ENCODE measurements at regions not wholly inside any gene's neighbourhood (a gene's known extent, or its start where the extent isn't known, plus 50 kb on each side); places are given as distances from the start of the nearest gene placed in this dataset.

- TF ChIP-seq NEUROD1 (IDR thresholded peaks at IDR 0.05; ENCODE audit: borderline replicate concordance, low read depth, low read length, partially characterized antibody), result no peak
- TF ChIP-seq PPARD (CRISPR knock-in tag; IDR thresholded peaks at IDR 0.05), result no peak
Measured at GRCh38 chr9:28423255-28423654, 850.0 kb upstream of the C9orf72 start (continued).

GRCh38 chr9:28435456-28435855 is 862.2 kb upstream of the C9orf72 start:
- no peak for ATAC-seq
- TF ChIP-seq ZNF830 (CRISPR knock-in tag; IDR thresholded peaks at IDR 0.05) (no peak), NCOA6 (IDR thresholded peaks at IDR 0.05) (no peak), STAT5B (CRISPR knock-in tag; IDR thresholded peaks at IDR 0.05) (no peak), WHSC1 (IDR thresholded peaks at IDR 0.05; ENCODE audit: low read length) (no peak), REST (IDR thresholded peaks at IDR 0.05; ENCODE audit: borderline replicate concordance) (no peak), REST (CRISPR knock-in tag; IDR thresholded peaks at IDR 0.05; ENCODE audit: low read depth) (no peak), GABPB2 (CRISPR knock-in tag; conservative IDR thresholded peaks at IDR 0.05) (no peak), ZNF12 (CRISPR knock-in tag; IDR thresholded peaks at IDR 0.05) (no peak), ZNF175 (CRISPR knock-in tag; IDR thresholded peaks at IDR 0.05; ENCODE audit: low read depth) (no peak), ZNF589 (CRISPR knock-in tag; IDR thresholded peaks at IDR 0.05; ENCODE audit: low read depth) (no peak), ZNF184 (CRISPR knock-in tag; IDR thresholded peaks at IDR 0.05) (no peak), RBBP5 (IDR thresholded peaks at IDR 0.05; ENCODE audit: borderline replicate concordance, insufficient read depth, low read length, poor library complexity, severe bottlenecking) (no peak)

More at GRCh38 chr9:28435456-28435855, 862.2 kb upstream of the C9orf72 start:
- FAIRE-seq, result no peak
- Histone ChIP-seq H3K4me2 (ENCODE audit: insufficient read depth, low read length) (no peak overlapping the region), H4K20me1 (replicated peaks; ENCODE audit: control insufficient read depth, insufficient read depth, low read length) (no peaks in the 10 kb centered on the region), H3K9me3 (replicated peaks; ENCODE audit: control insufficient read depth, insufficient read depth, low read depth, low read length) (no peaks in the 10 kb centered on the region), H3K9ac (ENCODE audit: insufficient read depth in 1 of 2, low read depth in 2 of 2, low read length in 2 of 2) (no peak overlapping the region), H3K27ac (ENCODE audit: extremely low read depth, low read depth, low read length) (no peak overlapping the region), H3K79me2 (ENCODE audit: control insufficient read depth, insufficient read depth, low read length) (no peaks in the 10 kb centered on the region), H3K4me3 (no peak overlapping the region), H3K9me1 (ENCODE audit: control insufficient read depth, insufficient read depth, low read length) (no peaks in the 10 kb centered on the region), H3K27me3 (ENCODE audit: control insufficient read depth in 2 of 2, insufficient read depth in 2 of 2, low read length in 2 of 2) (no peaks in the 10 kb centered on the region), H3K36me3 (ENCODE audit: control insufficient read depth, insufficient read depth, low read length) (no peaks in the 10 kb centered on the region), H2AFZ (ENCODE audit: low read depth, low read length) (no peak overlapping the region), H3K4me1 (replicated peaks in 1 of 2; ENCODE audit: control insufficient read depth in 2 of 2, insufficient read depth in 2 of 2, low read length in 2 of 2) (no peaks in the 10 kb centered on the region)
- DNase-seq (ENCODE audit: extremely low read depth in 1 of 4, low spot score in 3 of 4), result no peak
- POLR2A ChIA-PET, result no interaction called here
- no CpG with 5 or more reads among the region's 1 CpG for WGBS (ENCODE audit: insufficient coverage, low coverage, missing lambda C conversion rate)
- CTCF ChIA-PET (ENCODE audit: low intra/inter-chr PET ratio), result no interaction called here
- BruUV-seq (replicated peaks), result no TSS peak
- in situ Hi-C loops (cut with MboI), result no loop called here
- intact Hi-C loops (cut with micrococcal nuclease), result no loop called here

Data from K562 (cell line).